HG03159 (cell line): ENCODE measurements at regions not wholly inside any gene's neighbourhood (a gene's known extent, or its start where the extent isn't known, plus 50 kb on each side); places are given as distances from the start of the nearest gene placed in this dataset.

Experiments used
- ATAC-seq: cut with Tn5 transposase; IDR thresholded peaks from one replicate; pipeline ENCODE4 v1.9.1; 2021; ENCODE audit warnings: mild to moderate bottlenecking, moderate library complexity; ENCODE audit not compliant: unreplicated experiment

- no peak for ATAC-seq
Observed at GRCh38 chr14:98949481-98950135, 322.4 kb downstream of the BCL11B start.

GRCh38 chr14:98950353-98950895, 321.6 kb downstream of the BCL11B start:
- ATAC-seq: no peak

- no peak for ATAC-seq
Observed at GRCh38 chr14:98951031-98951430, 321.0 kb downstream of the BCL11B start.

- ATAC-seq: no peak
Observed at GRCh38 chr14:98951521-98952152, 320.4 kb downstream of the BCL11B start.

- no peak for ATAC-seq
Observed at GRCh38 chr14:98952593-98953350, 319.2 kb downstream of the BCL11B start.

- ATAC-seq: no peak
Observed at GRCh38 chr14:98953551-98954348, 318.2 kb downstream of the BCL11B start.

- no peak for ATAC-seq
Observed at GRCh38 chr14:98954349-98955000, 317.5 kb downstream of the BCL11B start.

GRCh38 chr14:98955036-98955740, 316.8 kb downstream of the BCL11B start:
- no peak for ATAC-seq

GRCh38 chr14:98955741-98956070, 316.3 kb downstream of the BCL11B start:
- ATAC-seq: no peak

GRCh38 chr14:98956181-98956580, 315.8 kb downstream of the BCL11B start:
- ATAC-seq: no peak

GRCh38 chr14:98956661-98957060, 315.3 kb downstream of the BCL11B start:
- no peak for ATAC-seq

- ATAC-seq: no peak
Observed at GRCh38 chr14:98957211-98958047, 314.6 kb downstream of the BCL11B start.

- ATAC-seq: no peak
Observed at GRCh38 chr14:98958048-98958631, 313.9 kb downstream of the BCL11B start.

GRCh38 chr14:98958632-98959031, 313.4 kb downstream of the BCL11B start:
- no peak for ATAC-seq

- ATAC-seq: no peak
Observed at GRCh38 chr14:98959410-98959809, 312.6 kb downstream of the BCL11B start.

- ATAC-seq: no peak
Observed at GRCh38 chr14:98959958-98960616, 311.9 kb downstream of the BCL11B start.

- ATAC-seq: no peak
Observed at GRCh38 chr14:98960617-98961013, 311.4 kb downstream of the BCL11B start.

GRCh38 chr14:98961191-98961590, 310.8 kb downstream of the BCL11B start:
- ATAC-seq: no peak
